Thoracic aorta (tissue), 2 donors: ENCODE measurements at regions not wholly inside any gene's neighbourhood (a gene's known extent, or its start where the extent isn't known, plus 50 kb on each side); places are given as distances from the start of the nearest gene placed in this dataset.

ENCODE experiments used
- ATAC-seq: fragments of 150-250 bp; one replicate; pipeline ENCODE4 v1.8.0; 2017; ENCODE audit warnings: low read depth; ENCODE audit not compliant: insufficient number of reproducible peaks, low FRiP score
- DNase-seq: peaks from one replicate; pipeline ENCODE4 v3.0.0-alpha.2; 2020; ENCODE audit warnings: low spot score
- H3K27ac ChIP-seq, 2 donors: fragments of 200-600 bp; sonication (generic); 1 replicate in 1 of 2; 2 replicates in 1 of 2; pipeline ENCODE4 v1.5.1; 2016; ENCODE audit warnings: mild to moderate bottlenecking in 2 of 2, moderate library complexity in 2 of 2
- H3K27me3 ChIP-seq: fragments of 200-600 bp; sonication (generic); replicated peaks from 2 replicates; pipeline ENCODE4 v1.6.0; 2016; ENCODE audit warnings: mild to moderate bottlenecking; ENCODE audit not compliant: insufficient read depth
- H3K36me3 ChIP-seq: fragments of 200-600 bp; sonication (generic); one replicate; pipeline ENCODE4 v1.5.1; 2016
- H3K4me1 ChIP-seq, 2 donors: fragments of 200-600 bp; sonication (generic); 1 replicate in 1 of 2; 2 replicates in 1 of 2; pipeline versions ENCODE4 v1.5.1 to v1.6.0; 2016; ENCODE audit warnings: low read depth in 2 of 2, mild to moderate bottlenecking in 1 of 2; ENCODE audit not compliant: control insufficient read depth in 1 of 2
- H3K4me3 ChIP-seq: fragments of 200-600 bp; sonication (generic); 2 replicates; pipeline ENCODE4 v1.5.1; 2016; ENCODE audit warnings: mild to moderate bottlenecking
- H3K9me3 ChIP-seq: fragments of 200-600 bp; sonication (generic); 2 replicates; pipeline ENCODE4 v1.5.1; 2016
- TF ChIP-seq, protein P1 (sequence below): fragments of 200-600 bp; sonication (generic); IDR thresholded peaks from one replicate; pipeline ENCODE4 v1.5.1; 2019; ENCODE audit warnings: antibody characterized with exemption

- DNase-seq, result no peak
These were observed 1349.8 kb upstream of the RAG2 start for GRCh38 chr11:37947821-37948220.

GRCh38 chr11:37946155-37946766 is 1348.2 kb upstream of the RAG2 start:
- ATAC-seq (no peak), DNase-seq (no peak)
- TF ChIP-seq, protein P1, sequence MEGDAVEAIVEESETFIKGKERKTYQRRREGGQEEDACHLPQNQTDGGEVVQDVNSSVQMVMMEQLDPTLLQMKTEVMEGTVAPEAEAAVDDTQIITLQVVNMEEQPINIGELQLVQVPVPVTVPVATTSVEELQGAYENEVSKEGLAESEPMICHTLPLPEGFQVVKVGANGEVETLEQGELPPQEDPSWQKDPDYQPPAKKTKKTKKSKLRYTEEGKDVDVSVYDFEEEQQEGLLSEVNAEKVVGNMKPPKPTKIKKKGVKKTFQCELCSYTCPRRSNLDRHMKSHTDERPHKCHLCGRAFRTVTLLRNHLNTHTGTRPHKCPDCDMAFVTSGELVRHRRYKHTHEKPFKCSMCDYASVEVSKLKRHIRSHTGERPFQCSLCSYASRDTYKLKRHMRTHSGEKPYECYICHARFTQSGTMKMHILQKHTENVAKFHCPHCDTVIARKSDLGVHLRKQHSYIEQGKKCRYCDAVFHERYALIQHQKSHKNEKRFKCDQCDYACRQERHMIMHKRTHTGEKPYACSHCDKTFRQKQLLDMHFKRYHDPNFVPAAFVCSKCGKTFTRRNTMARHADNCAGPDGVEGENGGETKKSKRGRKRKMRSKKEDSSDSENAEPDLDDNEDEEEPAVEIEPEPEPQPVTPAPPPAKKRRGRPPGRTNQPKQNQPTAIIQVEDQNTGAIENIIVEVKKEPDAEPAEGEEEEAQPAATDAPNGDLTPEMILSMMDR, result peak; percentile 41
- H3K27me3 ChIP-seq, result no peaks in the 10 kb centered on the region
- H3K9me3 ChIP-seq, result no peaks in the 10 kb centered on the region
- no peak overlapping the region for H3K4me3 ChIP-seq
- H3K36me3 ChIP-seq, result no peaks in the 10 kb centered on the region
- no peaks in the 10 kb centered on the region for H3K4me1 ChIP-seq
- H3K27ac ChIP-seq, result no peak overlapping the region

More at GRCh38 chr11:37947821-37948220, 1349.8 kb upstream of the RAG2 start:
- no peaks in the 10 kb centered on the region for H3K36me3 ChIP-seq
- H3K27me3 ChIP-seq, result no peaks in the 10 kb centered on the region
- no peaks in the 10 kb centered on the region for H3K9me3 ChIP-seq
- ATAC-seq, result no peak
- H3K27ac ChIP-seq, result no peak overlapping the region
- H3K4me3 ChIP-seq, result no peak overlapping the region
- no peaks in the 10 kb centered on the region for H3K4me1 ChIP-seq
- TF ChIP-seq, protein P1, result no peak

GRCh38 chr11:37942081-37942480 is 1344.0 kb upstream of the RAG2 start:
- Histone ChIP-seq H3K9me3 (no peaks in the 10 kb centered on the region), H3K4me1 (no peaks in the 10 kb centered on the region), H3K36me3 (no peaks in the 10 kb centered on the region), H3K4me3 (no peak overlapping the region), H3K27me3 (no peaks in the 10 kb centered on the region), H3K27ac (no peak overlapping the region)
- DNase-seq (no peak), ATAC-seq (no peak)
- TF ChIP-seq, protein P1, result no peak

GRCh38 chr11:37929100-37929653 is 1331.1 kb upstream of the RAG2 start:
- Histone ChIP-seq H3K4me3 (no peak overlapping the region), H3K27ac (no peak overlapping the region), H3K27me3 (no peaks in the 10 kb centered on the region), H3K4me1 (no peaks in the 10 kb centered on the region), H3K36me3 (no peaks in the 10 kb centered on the region), H3K9me3 (no peaks in the 10 kb centered on the region)
- ATAC-seq, result no peak
- TF ChIP-seq, protein P1, result no peak
- DNase-seq, result no peak

DNA sequence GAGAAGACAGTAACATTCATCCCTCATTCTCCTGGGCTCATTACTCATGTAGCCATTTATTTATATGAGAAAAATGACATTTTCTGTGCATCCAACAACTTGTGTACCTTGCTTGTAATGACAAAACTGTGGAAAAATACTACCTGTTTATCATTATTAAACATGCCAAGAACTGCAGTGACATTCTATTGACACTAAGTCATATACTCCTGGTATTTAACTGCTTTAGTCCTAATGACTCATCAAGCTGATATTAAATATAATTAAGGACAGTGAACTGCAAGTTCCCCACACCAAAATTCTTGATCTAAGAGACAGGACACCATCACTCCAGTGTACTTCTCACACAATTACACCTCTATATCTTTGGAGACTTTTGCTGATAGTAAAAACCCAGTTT is 1328.7 kb upstream of the RAG2 start:
- TF ChIP-seq, protein P1, result no peak
- H3K9me3 ChIP-seq, result no peaks in the 10 kb centered on the region
- no peak overlapping the region for H3K27ac ChIP-seq
- H3K27me3 ChIP-seq, result no peaks in the 10 kb centered on the region
- H3K4me3 ChIP-seq, result no peak overlapping the region
- ATAC-seq (no peak), DNase-seq (no peak)
- H3K4me1 ChIP-seq, result no peaks in the 10 kb centered on the region
- H3K36me3 ChIP-seq, result no peaks in the 10 kb centered on the region
